GM12873 (cell line): ENCODE measurements at regions not wholly inside any gene's neighbourhood (a gene's known extent, or its start where the extent isn't known, plus 50 kb on each side); places are given as distances from the start of the nearest gene placed in this dataset.

Experiments
- TF ChIP-seq, protein P1 (sequence below): IDR thresholded peaks from 2 replicates; pipeline ENCODE4 v1.5.1; 2012; ENCODE audit warnings: low read depth, mild to moderate bottlenecking, moderate library complexity, low read length, control low read depth; ENCODE audit not compliant: insufficient read depth; ENCODE audit errors: missing control alignments

DNA sequence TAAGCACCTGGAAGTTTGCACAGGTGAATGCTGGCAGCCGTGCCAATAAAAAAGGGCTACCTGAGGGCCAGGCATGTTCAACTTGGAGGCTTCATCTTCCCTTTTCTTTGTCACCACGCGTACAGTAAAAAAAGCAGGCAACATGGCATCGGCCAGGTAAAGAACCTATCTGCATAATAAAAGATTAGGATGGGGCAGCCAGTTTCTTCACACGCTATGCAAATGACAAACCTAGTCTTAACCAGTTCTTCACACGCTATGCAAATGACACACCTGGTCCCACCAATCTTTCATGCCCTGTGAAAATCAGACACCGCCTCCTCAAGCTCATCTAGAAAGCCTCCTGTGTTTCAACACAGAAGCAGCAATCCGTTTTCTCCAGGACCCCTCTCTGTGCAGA, 413.4 kb downstream of the HLX start:
- TF ChIP-seq, protein P1, sequence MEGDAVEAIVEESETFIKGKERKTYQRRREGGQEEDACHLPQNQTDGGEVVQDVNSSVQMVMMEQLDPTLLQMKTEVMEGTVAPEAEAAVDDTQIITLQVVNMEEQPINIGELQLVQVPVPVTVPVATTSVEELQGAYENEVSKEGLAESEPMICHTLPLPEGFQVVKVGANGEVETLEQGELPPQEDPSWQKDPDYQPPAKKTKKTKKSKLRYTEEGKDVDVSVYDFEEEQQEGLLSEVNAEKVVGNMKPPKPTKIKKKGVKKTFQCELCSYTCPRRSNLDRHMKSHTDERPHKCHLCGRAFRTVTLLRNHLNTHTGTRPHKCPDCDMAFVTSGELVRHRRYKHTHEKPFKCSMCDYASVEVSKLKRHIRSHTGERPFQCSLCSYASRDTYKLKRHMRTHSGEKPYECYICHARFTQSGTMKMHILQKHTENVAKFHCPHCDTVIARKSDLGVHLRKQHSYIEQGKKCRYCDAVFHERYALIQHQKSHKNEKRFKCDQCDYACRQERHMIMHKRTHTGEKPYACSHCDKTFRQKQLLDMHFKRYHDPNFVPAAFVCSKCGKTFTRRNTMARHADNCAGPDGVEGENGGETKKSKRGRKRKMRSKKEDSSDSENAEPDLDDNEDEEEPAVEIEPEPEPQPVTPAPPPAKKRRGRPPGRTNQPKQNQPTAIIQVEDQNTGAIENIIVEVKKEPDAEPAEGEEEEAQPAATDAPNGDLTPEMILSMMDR: no peak

DNA sequence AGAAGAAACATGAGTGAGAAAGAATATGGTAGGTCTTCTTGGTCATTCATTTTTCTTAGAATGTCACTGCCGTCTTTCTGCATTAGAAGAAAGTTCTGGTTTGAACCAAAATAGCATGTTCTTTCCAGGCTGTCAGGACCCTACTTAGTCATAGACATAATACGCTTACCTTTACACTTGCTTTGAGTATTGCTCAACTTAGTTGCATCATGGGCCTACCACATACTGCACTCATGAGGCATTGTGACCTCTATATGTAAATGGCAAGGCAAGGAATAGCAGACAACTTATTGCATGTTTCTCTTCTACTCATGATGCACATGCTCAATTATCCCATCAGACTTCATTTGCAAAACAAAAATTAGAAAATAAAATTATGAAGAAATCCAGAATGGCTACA, 415.0 kb downstream of the HLX start:
- TF ChIP-seq, protein P1: no peak

DNA sequence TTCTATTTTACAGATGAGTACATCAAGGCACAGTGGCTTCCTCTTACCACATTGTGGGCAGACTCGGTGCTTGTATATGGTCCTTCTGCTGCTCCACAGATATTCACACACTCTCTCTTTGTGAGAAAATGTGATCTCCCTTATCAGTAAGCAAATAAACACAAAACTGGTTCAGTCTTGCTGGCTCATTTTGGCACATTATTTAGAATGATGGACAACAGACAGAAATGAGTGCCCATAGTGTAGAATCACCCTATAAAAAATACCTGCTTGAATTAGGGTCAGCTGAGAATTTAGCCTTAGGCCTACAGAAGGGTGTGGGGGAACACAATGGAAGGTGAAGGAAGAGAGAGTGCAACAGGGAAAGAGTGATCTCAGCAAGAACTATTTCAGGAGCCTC, 423.1 kb downstream of the HLX start:
- TF ChIP-seq, protein P1: no peak

DNA sequence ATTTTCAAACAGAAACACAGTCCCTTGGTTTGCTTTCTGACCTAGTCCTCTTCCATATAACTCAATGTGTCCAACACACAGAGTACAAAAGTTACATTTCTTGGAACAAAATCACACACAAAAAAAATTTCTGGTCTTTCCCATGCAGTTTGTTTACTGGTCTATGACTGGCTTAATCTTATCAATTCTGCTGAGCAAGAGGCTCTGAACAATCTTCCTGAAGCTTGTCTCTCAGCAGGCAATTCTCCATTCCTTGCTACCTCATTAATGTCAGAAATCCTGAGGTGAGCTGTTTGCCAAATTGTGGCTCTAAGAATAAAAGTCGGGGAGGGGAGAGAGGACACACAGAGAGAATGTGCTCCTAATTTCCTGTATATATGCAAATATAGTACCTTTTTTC, 423.6 kb downstream of the HLX start:
- TF ChIP-seq, protein P1: no peak

GRCh38 chr1:221303623-221304022, 424.4 kb downstream of the HLX start:
- TF ChIP-seq, protein P1: no peak

- TF ChIP-seq, protein P1: no peak
Measured at GRCh38 chr1:221306239-221306638, 427.0 kb downstream of the HLX start.

- TF ChIP-seq, protein P1: no peak
Measured at GRCh38 chr1:221308534-221309511, 429.6 kb downstream of the HLX start.
